Ureter (tissue), 1 donor: ENCODE measurements at regions not wholly inside any gene's neighbourhood (a gene's known extent, or its start where the extent isn't known, plus 50 kb on each side); places are given as distances from the start of the nearest gene placed in this dataset.
"Not testable (repeated sequence)": the region's sequence is repeated elsewhere in the genome, so short reads cannot be mapped to it uniquely, and the experiment has no call there.

Experiments used
- DNase-seq: peaks from one replicate; pipeline ENCODE4 v3.0.0-alpha.2; 2020; ENCODE audit warnings: low spot score
- donor health status: DM: yes; HTN: yes; CAD: no.

DNA sequence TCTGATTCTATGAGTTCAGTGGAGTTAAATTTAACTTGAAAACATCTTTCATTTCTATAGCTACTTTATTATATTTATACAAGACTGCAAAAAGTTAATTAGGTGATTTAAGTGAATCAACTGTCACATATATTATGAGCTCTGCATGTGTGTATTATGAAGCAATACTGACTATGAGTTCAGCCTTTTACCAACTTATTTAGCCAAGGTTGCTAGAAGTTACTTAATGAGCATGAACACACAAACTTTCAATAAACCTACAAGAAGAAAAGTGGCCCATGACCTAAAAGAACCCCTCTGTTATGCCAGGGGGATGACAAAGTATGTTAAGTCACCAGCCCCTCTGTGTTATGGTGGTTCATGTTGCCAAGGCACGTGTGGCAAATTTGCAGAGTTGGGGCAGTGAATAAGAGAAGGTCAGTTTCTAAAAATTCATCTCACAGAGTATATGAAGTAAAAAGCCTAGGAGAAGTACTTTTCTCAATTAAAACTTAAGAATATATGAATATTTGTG is 86.7 kb upstream of the LYPLAL1 start:
- DNase-seq: no peak

DNA sequence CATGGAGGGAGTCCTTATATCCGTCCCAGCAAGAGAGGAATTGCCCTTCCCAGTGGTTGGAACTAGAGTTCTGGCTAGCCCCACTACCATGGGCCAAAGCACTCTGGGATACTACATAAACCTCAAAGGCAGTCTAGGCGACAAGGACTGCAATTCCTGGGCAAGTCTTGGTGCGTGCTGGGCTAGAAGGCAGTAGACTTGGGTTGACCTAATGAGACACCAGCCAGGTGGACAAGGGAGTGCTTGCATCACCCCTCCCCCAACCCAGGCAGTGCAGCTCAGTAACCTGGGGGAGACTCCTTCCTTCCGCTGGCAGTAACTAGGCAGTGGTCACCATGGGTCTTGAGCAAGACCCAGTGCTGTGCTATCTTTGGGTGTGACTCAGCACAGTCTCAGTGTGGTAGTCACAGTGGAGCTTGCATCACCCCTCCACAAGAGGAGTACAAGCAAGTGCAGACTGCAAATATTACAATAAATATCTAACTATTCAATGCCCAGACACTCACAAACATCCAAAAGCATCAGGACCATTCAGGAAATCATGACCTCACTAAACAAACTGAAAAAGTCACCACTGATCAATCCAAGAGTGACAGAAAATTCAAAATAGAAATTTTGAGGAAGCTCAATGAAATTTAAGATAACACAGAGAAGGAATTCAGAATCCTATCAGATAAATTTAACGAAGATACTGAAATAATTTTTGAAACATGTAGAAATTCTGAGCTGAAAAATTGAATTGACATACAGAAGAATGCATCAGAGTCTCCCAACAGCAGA is 84.7 kb upstream of the LYPLAL1 start:
- DNase-seq: no peak

DNA sequence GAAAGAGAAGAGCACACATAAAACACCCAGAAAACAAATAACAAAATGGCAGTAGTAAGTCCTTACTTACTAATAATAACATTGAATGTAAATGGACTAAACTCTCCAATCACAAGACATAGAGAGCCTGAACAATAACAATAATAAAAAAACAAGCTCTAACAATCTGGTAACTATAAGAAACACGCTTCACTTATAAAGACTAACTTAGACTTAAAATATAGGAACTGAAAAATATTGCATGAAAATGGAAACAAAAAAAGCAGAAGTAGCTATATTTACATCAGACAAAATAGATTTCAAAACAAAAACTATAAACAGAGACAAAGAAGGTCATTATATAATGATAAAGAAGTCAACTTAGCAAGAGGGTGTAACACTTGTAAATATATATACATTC is 83.1 kb upstream of the LYPLAL1 start:
- DNase-seq: no peak

DNA sequence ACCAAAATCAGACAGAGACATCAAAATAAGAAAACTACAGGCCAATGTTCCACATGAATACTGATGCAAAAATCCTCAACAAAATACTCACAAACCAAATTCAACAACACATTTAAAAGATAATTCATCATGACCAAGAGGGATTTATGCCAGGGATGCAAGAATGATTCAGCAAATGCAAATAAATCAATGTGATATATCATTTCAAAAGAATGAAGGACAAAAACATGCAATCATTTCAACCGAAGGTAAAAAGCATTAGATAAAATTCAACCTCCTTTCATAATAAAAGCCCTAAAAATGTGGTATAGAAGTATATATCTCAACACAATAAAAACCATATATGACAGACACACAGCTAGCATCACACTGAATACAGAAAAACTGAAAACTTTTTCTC is 81.5 kb upstream of the LYPLAL1 start:
- no peak for DNase-seq

DNA sequence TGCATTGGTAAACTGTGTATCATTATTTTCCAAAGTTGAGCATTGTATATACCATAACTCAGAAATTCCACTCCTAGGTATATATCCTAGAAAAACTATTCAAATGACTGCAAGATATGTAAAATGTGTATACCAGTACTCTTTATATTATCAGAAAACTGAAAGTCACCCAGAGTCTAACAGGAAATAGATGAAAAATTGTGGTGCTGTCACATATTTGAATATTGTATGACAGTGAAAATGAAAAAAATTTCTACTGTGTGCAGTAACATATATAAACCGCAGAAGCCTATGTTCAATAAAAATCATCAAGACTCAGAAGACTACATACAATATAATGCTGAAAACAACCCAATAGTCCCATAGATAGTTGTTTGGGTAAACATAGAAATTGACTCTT is 74.4 kb upstream of the LYPLAL1 start:
- DNase-seq: no peak

DNA sequence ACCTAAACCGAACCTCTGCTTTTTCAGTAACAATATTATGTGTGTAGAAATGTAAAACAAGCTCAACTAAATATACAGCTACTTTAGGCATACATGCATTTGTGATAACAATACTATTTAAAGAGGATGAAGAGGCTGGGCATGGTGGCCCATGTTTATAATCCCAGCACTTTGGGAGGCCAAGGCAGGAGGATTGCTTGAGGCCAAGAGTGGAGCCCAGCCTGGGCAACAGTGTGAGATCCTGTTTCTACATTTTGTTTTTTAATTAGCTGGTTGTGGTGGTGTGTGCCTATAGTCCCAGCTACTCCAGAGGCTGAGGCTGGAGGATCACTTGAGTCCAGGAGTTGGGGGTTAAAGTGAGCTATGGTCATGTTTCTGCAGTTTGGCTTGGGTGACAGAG is 73.6 kb upstream of the LYPLAL1 start:
- DNase-seq: no peak

DNA sequence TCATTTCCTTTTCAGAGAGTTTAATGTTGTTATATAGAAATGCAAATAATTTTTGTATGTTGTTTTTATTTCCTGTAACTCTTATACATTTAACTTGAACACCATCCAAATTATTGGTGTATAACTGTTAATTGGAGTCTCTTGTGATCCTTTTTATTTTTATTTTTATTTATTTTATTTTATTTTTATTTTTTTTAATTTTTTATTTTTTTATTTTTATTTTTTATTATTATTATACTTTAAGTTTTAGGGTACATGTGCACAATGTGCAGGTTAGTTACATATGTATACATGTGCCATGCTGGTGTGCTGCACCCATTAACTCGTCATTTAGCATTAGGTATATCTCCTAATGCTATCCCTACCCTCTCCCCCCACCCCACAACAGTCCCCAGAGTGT is 71.2 kb upstream of the LYPLAL1 start:
- DNase-seq: not testable (repeated sequence)

DNA sequence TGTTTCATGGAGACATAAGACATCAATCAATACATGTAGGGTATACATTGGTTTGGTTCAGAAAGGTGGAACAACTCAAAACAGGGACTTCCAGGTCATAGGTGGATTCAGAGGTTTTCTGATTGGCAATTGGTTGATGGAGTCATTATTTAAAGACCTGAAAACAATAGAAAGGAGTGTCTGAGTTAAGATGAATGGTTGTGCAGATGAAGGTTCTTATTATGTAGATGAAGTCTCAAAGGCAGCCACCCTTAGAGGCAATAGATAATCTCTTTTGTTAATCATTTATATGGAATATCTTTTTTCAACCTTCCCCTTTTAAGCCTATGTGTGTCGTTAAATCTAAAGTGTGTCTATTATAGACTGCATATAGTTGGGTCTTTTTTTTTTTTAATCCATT is 67.8 kb upstream of the LYPLAL1 start:
- DNase-seq: no peak

DNA sequence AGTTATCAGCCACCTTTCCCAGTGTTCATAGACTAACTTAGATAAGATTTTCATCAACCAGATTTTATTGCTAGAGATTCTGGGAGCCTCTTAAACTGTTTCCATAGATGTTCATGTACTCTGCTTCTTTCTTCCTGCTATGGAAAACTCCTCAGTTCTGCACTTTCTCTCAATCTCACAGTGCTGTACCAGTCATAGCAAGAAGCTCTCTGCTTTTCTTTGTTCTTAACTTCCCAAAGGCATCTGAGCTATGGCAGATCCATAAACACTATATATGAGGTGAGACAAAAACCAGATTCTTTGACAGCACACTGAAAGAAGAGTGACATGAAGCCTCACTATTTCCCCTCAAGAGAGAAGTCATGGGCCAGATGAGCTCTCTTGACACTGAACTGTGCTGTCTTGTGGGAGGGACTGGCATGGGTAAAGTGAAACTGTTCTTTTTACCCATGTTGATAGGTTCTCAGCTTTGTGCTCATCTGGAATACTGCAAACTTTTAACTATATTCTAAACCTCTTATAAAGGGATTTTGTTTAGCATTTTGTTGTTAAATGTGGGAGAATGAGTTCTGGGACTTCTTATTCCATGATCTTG is 64.2 kb upstream of the LYPLAL1 start:
- no peak for DNase-seq

DNA sequence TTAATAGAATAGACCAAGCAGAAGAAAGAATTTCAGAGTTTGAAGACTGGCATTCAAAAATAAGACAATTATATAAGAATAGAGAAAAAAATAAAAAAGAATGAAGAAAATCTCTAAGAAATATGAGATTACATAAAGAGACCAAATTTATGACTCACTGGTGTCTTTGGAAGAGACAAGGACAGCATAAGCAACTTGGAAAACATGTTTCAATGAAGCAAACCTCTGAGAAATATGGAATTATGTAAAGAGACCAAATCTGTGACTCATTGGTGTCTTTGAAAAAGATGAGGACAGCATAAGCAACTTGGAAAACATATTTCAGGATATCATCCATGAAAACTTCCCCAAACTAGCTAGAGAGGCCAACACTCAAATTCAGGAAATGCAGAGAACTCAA is 60.4 kb upstream of the LYPLAL1 start:
- no peak for DNase-seq

DNA sequence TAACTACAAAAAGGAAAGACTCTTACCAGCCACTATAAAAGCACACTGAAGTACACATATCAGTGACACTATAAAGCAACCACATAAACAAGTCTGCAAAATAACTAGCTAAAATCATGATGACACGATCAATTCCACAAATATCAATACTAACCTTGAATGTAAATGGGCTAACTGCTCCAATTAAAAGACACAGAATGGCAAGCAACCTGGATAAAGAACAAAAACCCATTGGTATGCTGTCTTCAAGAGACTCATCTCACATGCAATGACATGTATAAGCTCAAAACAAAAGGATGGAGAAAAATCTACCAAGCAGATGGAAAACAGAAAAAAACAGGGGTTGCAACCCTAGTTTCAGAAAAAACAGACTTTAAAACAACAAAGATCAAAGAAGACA is 59.7 kb upstream of the LYPLAL1 start:
- no peak for DNase-seq

DNA sequence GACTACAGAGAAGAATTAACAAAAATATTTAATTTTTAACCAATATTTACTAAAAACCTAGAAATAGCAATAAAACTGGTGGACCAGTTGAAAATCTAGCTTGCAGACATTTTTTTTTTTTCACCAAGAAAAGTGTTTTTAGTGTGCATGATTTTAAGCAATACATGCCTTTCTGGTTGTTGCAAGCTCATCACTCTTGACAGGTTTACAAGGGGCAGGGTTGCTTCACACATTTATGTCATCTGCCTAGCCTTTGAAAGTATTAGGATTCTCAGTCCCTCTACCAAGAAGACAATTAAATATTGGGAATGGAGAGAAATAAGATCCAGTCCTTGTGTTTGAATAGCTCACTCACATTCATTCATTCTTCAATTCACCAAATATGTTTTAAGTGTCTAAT is 53.8 kb upstream of the LYPLAL1 start:
- no peak for DNase-seq

DNA sequence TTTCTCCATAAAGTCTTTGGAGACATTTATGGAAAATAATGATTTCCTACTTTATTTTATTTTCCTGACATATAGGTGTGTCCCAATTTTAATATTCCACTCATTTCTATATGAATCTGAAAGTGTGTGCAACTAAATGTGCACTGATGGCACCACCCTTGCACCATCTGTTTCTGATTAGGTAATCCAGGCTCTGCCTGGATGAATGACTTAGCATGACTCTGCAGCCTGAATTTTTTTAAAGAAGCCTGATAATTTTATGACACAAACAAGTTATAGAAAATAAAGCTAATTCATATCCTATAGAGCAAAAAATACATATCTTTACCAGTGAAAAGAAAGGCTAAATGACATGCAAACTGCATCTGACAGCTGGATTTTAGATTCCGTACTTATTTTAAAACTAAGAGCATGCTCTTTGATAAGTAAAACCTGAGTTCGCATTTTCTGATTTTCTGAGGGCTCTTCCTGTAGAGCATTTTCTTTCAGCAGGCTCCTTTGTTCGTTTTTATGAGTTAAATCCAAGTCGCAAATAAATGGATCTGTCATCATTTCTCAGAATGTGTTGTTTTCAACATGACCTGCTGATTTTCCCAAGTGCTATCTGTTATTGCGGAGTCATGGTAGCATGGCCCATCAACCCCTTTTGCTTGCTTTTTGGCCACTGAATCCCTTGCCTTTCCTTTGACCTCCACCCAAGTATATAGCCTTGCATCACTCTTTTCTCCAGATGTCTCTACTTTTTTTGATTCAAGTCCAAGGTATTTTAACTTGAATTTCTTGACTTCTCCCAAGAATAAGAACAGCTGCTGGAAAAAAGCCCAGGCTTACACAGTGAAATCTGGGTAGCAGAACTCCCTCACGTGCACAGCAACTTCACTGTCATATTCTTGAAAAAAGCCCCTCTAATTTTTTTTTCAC is 52.8 kb upstream of the LYPLAL1 start:
- peak; percentile 53 for DNase-seq

DNA sequence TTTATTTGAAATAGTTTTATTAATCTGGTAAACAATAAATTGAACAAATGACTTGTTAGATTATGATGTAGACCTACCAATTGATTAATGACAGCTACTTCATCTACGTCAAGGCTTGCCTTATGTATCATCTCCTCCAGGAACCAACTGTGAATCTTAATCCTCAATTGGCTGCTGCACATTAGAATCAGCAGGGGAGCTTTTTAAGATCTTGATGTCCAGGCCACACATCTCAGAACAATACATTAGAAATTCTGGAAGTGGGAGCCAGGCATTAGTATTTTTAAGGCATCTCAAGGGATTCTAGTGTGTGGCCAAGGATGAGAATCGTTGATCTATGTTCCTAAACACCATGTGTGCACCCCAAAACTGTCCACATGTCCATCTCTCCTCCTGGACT is 52.0 kb upstream of the LYPLAL1 start:
- no peak for DNase-seq

DNA sequence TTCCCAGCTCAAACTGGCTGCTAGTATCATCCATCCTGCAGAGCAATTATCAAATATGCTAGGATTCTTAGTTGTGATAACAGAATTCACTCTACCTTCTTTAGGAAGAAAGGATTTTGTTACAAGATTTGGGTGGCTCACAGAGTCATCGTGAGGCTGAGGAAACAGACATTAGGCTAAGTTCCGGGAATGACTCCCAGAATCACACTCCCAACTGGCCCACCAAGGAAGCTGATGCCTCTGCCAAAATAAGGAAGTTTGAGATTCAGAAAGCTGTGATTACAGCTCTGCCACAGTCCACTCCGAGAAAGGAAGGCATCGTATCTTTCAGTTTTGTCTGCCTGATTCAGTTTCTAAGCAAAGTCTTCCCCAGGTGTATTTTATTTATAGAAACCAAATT is 50.6 kb upstream of the LYPLAL1 start:
- DNase-seq: no peak
